DND-41 (cell line): ENCODE measurements at regions not wholly inside any gene's neighbourhood (a gene's known extent, or its start where the extent isn't known, plus 50 kb on each side); places are given as distances from the start of the nearest gene placed in this dataset.

Experiments used
- ATAC-seq: fragments of 200-7000 bp; cut with Tn5 transposase; 3 replicates; pipeline ENCODE4 v1.9.1; 2021; ENCODE audit warnings: low read depth; ENCODE audit not compliant: insufficient read depth
- DNase-seq: peaks from one replicate; pipeline ENCODE4 v3.0.0-alpha.2; 2020
- H2AFZ ChIP-seq: 2 replicates; pipeline ENCODE4 v1.6.0; 2012; ENCODE audit warnings: low read depth, low read length
- H3K27ac ChIP-seq: 2 replicates; pipeline ENCODE4 v1.5.1; 2012; ENCODE audit warnings: low read length, inconsistent platforms
- H3K27me3 ChIP-seq: fragments of 200-600 bp; sonication (generic); 2 replicates; pipeline ENCODE4 v1.6.0; 2012; ENCODE audit warnings: low read length, mild to moderate bottlenecking, inconsistent platforms; ENCODE audit not compliant: insufficient read depth, poor library complexity
- H3K36me3 ChIP-seq: 2 replicates; pipeline ENCODE4 v1.5.1; 2012; ENCODE audit warnings: low read length, inconsistent platforms; ENCODE audit not compliant: insufficient read depth
- H3K4me1 ChIP-seq: 2 replicates; pipeline ENCODE4 v1.5.1; 2012; ENCODE audit warnings: mild to moderate bottlenecking, low read length; ENCODE audit not compliant: insufficient read depth
- H3K4me2 ChIP-seq: 2 replicates; pipeline ENCODE4 v1.6.0; 2012; ENCODE audit warnings: mild to moderate bottlenecking, moderate library complexity, low read length, inconsistent platforms; ENCODE audit not compliant: insufficient read depth
- H3K4me3 ChIP-seq, 2 experiments: fragments of 200-600 bp in 1 of 2; shearing (Covaris generic) in 1 of 2; 2 replicates each; pipeline ENCODE4 v1.5.1; 2012 to 2016; ENCODE audit warnings: inconsistent platforms in 2 of 2, low read length in 2 of 2, mild to moderate bottlenecking in 2 of 2, low read depth in 1 of 2, moderate library complexity in 1 of 2
- H3K79me2 ChIP-seq: 2 replicates; pipeline ENCODE4 v1.6.0; 2012; ENCODE audit warnings: low read length, inconsistent platforms; ENCODE audit not compliant: insufficient read depth
- H3K9ac ChIP-seq: 2 replicates; pipeline ENCODE4 v1.6.0; 2012; ENCODE audit warnings: low read depth, mild to moderate bottlenecking, inconsistent platforms, low read length, moderate library complexity
- H3K9me3 ChIP-seq: 2 replicates; pipeline ENCODE4 v1.5.1; 2012; ENCODE audit warnings: low read length, moderate library complexity, mild to moderate bottlenecking, inconsistent platforms; ENCODE audit not compliant: insufficient read depth, severe bottlenecking
- H4K20me1 ChIP-seq: 2 replicates; pipeline ENCODE4 v1.6.0; 2012; ENCODE audit warnings: low read length; ENCODE audit not compliant: insufficient read depth
- CTCF ChIP-seq: IDR thresholded peaks from 2 replicates; pipeline ENCODE4 v1.5.1; 2012; ENCODE audit warnings: borderline replicate concordance, low read length, moderate library complexity, mild to moderate bottlenecking; ENCODE audit not compliant: poor library complexity, severe bottlenecking; ENCODE audit errors: extremely low read depth
- EZH2 ChIP-seq: IDR thresholded peaks from 3 replicates; pipeline ENCODE4 v1.6.1; 2012; ENCODE audit warnings: borderline replicate concordance, low read depth, mild to moderate bottlenecking, moderate library complexity, low read length, inconsistent platforms; ENCODE audit not compliant: severe bottlenecking

- Histone ChIP-seq H4K20me1 (no peaks in the 10 kb centered on the region), H3K9me3 (no peaks in the 10 kb centered on the region), H3K27ac (no peak overlapping the region), H3K4me3 (no peak overlapping the region), H3K4me2 (no peak overlapping the region), H3K9ac (no peak overlapping the region), H3K36me3 (no peaks in the 10 kb centered on the region), H3K27me3 (no peaks in the 10 kb centered on the region), H3K4me1 (no peaks in the 10 kb centered on the region), H3K79me2 (no peaks in the 10 kb centered on the region), H2AFZ (no peak overlapping the region)
- DNase-seq (no peak), ATAC-seq (0 out of 3 replicates have a peak, but pooled peaks have one; percentile 50)
- TF ChIP-seq EZH2 (no peak), CTCF (peak; percentile 71)
Measured at GRCh38 chr16:62190426-62190825, 154.2 kb upstream of the CDH8 start.

- no peaks in the 10 kb centered on the region for H3K27me3 ChIP-seq
- no peak for DNase-seq
- H3K4me3 ChIP-seq: no peak overlapping the region
- H3K27ac ChIP-seq: no peak overlapping the region
- H2AFZ ChIP-seq: no peak overlapping the region
- no peaks in the 10 kb centered on the region for H3K79me2 ChIP-seq
- no peaks in the 10 kb centered on the region for H3K9me3 ChIP-seq
- H3K4me1 ChIP-seq: no peaks in the 10 kb centered on the region
- ATAC-seq: no peak
- no peak overlapping the region for H3K9ac ChIP-seq
- TF ChIP-seq CTCF: no peak
- no peak for TF ChIP-seq EZH2
- no peaks in the 10 kb centered on the region for H4K20me1 ChIP-seq
- H3K4me2 ChIP-seq: no peak overlapping the region
- no peaks in the 10 kb centered on the region for H3K36me3 ChIP-seq
Measured at GRCh38 chr16:62177351-62178203, 141.3 kb upstream of the CDH8 start.

GRCh38 chr16:62170642-62171041 lies 134.4 kb upstream of the CDH8 start:
- TF ChIP-seq CTCF (no peak), EZH2 (no peak)
- ATAC-seq (no peak), DNase-seq (no peak)
- H3K27me3 ChIP-seq: no peaks in the 10 kb centered on the region
- H3K4me2 ChIP-seq: no peak overlapping the region
- no peak overlapping the region for H3K9ac ChIP-seq
- no peaks in the 10 kb centered on the region for H3K4me1 ChIP-seq
- no peaks in the 10 kb centered on the region for H3K36me3 ChIP-seq
- H2AFZ ChIP-seq: no peak overlapping the region
- H3K79me2 ChIP-seq: no peaks in the 10 kb centered on the region
- no peak overlapping the region for H3K4me3 ChIP-seq
- H3K27ac ChIP-seq: no peak overlapping the region
- H3K9me3 ChIP-seq: no peaks in the 10 kb centered on the region
- no peaks in the 10 kb centered on the region for H4K20me1 ChIP-seq
